Right atrium auricular region (tissue), 2 donors: ENCODE measurements at regions not wholly inside any gene's neighbourhood (a gene's known extent, or its start where the extent isn't known, plus 50 kb on each side); places are given as distances from the start of the nearest gene placed in this dataset.

ENCODE experiments used
- DNase-seq: peaks from one replicate; pipeline ENCODE4 v3.0.0-alpha.2; 2019; ENCODE audit warnings: low spot score
- H3K27ac ChIP-seq, 2 donors: fragments of 200-600 bp; sonication (generic); 1 replicate in 1 of 2; 2 replicates in 1 of 2; pipeline ENCODE4 v1.5.1; 2016 to 2019
- H3K27me3 ChIP-seq, 2 donors: fragments of 200-600 bp; sonication (generic); one replicate each; pipeline versions ENCODE4 v1.5.1 to v1.6.0; 2017 to 2019
- H3K36me3 ChIP-seq: fragments of 200-600 bp; sonication (generic); one replicate; pipeline ENCODE4 v1.5.1; 2016
- H3K4me1 ChIP-seq, 2 donors: fragments of 200-600 bp; sonication (generic); one replicate each; pipeline versions ENCODE4 v1.5.1 to v1.6.0; 2017 to 2019
- H3K4me3 ChIP-seq, 2 donors: fragments of 200-600 bp; sonication (generic); 1 replicate in 1 of 2; 2 replicates in 1 of 2; pipeline ENCODE4 v1.5.1; 2017 to 2019; ENCODE audit warnings: mild to moderate bottlenecking in 1 of 2, moderate library complexity in 1 of 2
- H3K9me3 ChIP-seq, 2 donors: fragments of 200-600 bp; sonication (generic); one replicate each; pipeline ENCODE4 v1.5.1; 2019
- TF ChIP-seq, protein P1 (sequence below), 2 donors: fragments of 200-600 bp; sonication (generic); IDR thresholded peaks; one replicate each; pipeline ENCODE4 v1.5.1; 2019; ENCODE audit warnings: antibody characterized with exemption in 2 of 2

DNA sequence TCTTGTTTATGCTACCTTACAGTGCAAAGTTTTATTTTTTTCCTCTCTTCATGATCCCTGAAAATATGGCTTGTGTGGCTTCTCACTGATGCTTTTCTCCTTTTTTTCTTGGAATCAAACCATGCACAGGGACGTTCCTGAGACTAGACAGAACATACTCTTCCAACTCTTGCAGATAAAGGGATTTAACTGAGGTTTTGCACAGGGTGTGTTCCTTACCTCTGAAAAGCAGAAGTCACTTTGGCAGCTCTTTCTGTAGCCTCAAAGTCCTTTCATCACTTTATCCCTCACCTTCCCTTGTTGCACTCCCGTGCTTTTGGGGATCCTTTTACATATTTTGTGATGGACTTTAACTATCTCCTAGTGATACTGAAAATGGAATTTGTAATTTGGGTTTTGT is 300.1 kb downstream of the SPRY1 start:
- no peaks in the 10 kb centered on the region for H3K9me3 ChIP-seq
- no peak overlapping the region for H3K4me3 ChIP-seq
- TF ChIP-seq, protein P1, sequence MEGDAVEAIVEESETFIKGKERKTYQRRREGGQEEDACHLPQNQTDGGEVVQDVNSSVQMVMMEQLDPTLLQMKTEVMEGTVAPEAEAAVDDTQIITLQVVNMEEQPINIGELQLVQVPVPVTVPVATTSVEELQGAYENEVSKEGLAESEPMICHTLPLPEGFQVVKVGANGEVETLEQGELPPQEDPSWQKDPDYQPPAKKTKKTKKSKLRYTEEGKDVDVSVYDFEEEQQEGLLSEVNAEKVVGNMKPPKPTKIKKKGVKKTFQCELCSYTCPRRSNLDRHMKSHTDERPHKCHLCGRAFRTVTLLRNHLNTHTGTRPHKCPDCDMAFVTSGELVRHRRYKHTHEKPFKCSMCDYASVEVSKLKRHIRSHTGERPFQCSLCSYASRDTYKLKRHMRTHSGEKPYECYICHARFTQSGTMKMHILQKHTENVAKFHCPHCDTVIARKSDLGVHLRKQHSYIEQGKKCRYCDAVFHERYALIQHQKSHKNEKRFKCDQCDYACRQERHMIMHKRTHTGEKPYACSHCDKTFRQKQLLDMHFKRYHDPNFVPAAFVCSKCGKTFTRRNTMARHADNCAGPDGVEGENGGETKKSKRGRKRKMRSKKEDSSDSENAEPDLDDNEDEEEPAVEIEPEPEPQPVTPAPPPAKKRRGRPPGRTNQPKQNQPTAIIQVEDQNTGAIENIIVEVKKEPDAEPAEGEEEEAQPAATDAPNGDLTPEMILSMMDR (IDR thresholded peaks at IDR 0.05), result no peak
- DNase-seq, result no peak
- H3K27me3 ChIP-seq, result no peaks in the 10 kb centered on the region
- no peaks in the 10 kb centered on the region for H3K36me3 ChIP-seq
- no peak overlapping the region for H3K27ac ChIP-seq
- H3K4me1 ChIP-seq, result peaks cover 0 to 8% of the 10 kb centered on the region in 2 donors

DNA sequence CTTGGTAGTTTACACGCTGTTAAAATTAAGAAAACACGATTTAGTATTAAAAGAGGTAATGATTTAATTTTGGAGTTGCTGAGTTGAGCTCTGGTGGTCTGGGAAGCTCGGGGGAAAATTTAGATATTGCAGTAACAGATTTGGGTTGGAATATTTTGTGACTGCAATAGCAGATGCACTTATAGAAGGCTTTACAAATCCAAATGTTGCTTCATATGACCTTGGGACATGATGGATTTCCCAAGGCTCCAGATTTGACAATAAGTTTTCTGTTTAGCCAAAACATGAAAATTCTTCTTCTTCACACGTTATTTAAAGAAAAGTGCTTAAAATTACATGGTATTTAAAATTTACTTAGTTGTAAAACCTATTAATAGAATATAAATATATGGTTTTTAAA is 302.0 kb downstream of the SPRY1 start:
- DNase-seq, result no peak
- Histone ChIP-seq H3K36me3 (no peaks in the 10 kb centered on the region), H3K9me3 (peaks cover 0 to 4% of the 10 kb centered on the region in 2 donors), H3K27ac (no peak overlapping the region), H3K4me1 (peaks cover 0 to 8% of the 10 kb centered on the region in 2 donors), H3K4me3 (no peak overlapping the region), H3K27me3 (no peaks in the 10 kb centered on the region)
- TF ChIP-seq, protein P1 (IDR thresholded peaks at IDR 0.05), result no peak

DNA sequence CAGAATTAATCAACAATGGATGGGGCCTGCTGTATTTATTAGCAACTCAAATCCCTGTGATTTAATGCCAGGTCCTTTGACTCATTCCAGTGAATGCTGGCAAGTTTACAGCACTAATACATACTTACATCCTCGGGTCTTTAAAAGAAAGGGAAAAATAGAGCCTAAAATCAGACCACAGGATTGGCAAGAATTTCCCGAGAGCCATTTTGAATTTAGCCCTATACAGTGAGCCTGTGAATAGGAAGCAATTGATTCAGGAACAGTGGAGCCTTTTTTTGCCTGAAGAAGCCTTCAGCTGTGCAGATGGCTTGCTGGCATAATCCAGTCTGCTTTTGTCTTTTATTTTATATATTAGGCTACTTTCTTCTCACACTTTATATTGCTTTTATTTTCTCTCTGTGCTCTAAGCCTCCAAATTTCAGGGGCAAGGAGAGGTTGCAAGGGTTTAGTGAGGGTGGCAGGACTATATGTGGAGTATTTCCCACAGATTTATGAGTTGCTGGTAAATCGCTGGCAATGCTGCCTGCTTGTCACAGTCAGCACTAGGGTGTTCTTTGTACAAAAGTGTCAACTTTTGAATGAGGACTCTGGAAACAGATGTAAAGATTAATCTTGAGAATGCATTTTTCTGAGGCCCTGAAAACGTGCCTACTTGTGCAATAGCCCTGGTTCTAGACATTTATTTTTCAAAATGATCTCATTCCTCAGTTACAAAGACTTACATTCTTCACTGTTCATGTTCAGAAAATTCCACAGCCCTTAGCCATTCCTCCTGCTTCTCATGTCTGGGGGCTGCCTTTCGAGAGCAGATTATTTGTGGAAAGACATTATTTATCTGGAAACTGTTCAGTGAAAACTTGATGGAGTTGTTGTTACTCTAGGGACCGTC is 303.5 kb downstream of the SPRY1 start:
- Histone ChIP-seq H3K4me1 (peaks cover 0 to 8% of the 10 kb centered on the region in 2 donors), H3K27me3 (no peaks in the 10 kb centered on the region), H3K36me3 (no peaks in the 10 kb centered on the region), H3K27ac (peak overlapping the region; percentile 20 to 74), H3K4me3 (peak overlapping the region in 1 of 2 donors; percentile 8), H3K9me3 (peaks cover 0 to 5% of the 10 kb centered on the region in 2 donors)
- TF ChIP-seq, protein P1 (IDR thresholded peaks at IDR 0.05), result no peak
- no peak for DNase-seq

DNA sequence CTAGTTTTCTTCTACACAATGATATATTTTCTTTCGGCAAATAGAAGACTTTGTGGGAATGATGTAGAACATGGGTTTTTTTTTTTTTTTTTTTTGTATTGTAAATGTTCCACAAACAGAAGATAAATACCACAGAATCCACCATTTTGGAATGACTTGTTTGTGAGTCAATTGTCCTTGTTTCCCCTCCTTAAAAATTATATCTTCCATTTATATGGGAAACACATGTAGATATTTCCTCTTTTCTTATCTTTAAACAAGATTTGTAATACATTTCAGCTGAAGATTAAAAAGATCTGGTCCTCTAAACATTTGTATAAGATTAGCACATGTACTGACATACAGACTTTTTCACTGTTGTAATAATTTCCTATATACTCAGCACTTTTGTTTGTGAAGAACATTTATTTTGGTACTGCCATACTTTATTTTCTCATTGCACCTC is 304.6 kb downstream of the SPRY1 start:
- peaks cover 0 to 5% of the 10 kb centered on the region in 2 donors for H3K9me3 ChIP-seq
- no peak for DNase-seq
- peaks cover 0 to 8% of the 10 kb centered on the region in 2 donors for H3K4me1 ChIP-seq
- peak overlapping the region; percentile 20 to 74 for H3K27ac ChIP-seq
- no peak overlapping the region for H3K4me3 ChIP-seq
- H3K36me3 ChIP-seq, result no peaks in the 10 kb centered on the region
- no peaks in the 10 kb centered on the region for H3K27me3 ChIP-seq
- TF ChIP-seq, protein P1 (IDR thresholded peaks at IDR 0.05), result no peak

DNA sequence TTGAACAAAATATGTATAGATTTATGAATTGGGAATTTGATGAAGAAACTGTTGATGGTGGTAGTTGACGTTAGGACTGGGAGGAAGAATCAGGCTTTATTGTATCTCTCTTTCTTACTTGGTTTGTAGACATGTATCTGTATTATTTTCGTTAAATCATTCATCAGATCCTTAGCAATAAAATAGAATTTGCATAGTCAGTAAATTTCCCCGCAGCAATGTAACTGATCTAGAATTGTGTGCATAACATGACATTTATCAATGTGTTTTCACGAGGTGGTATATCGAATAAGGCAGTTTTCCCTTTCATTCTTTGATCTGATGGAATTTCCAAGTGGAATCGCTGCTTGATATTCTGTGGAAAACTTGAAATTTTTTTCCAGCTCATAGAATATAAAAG is 308.8 kb downstream of the SPRY1 start:
- Histone ChIP-seq H3K27ac (no peak overlapping the region), H3K36me3 (no peaks in the 10 kb centered on the region), H3K9me3 (peaks cover 0 to 17% of the 10 kb centered on the region in 2 donors), H3K27me3 (no peaks in the 10 kb centered on the region), H3K4me1 (no peaks in the 10 kb centered on the region), H3K4me3 (no peak overlapping the region)
- TF ChIP-seq, protein P1 (IDR thresholded peaks at IDR 0.05), result no peak
- DNase-seq, result no peak
